ENCODE measurements at regions not wholly inside any gene's neighbourhood (a gene's known extent, or its start where the extent isn't known, plus 50 kb on each side); places are given as distances from the start of the nearest gene placed in this dataset.

DNA sequence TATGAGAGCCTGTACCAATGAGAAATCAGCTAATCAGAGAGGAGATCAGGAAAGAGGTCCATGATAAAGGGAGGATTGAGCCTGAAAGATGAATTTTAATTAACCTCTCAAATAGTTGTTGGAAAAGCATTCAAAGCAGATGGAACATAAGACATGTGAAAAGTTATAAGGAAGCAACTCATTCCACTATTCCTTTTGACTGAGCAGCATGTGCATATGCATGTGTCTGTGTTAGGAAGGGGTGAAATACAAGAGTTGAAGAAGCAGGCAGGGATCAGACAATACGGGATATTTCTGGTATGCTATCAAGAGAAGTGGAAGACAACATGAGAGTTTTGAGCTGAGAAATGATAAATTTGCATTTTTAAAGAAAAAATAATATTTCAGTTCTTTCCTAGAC, 624.8 kb upstream of the PTCHD4 start:
- no peak overlapping the region for H3K9ac ChIP-seq (ENCODE audit: control insufficient read depth, insufficient read depth, low read length)
- ChIA-PET CTCF (no interaction called here), POLR2A (no interaction called here), SMC1A (ENCODE audit: uncharacterized antibody, unreplicated experiment) (no interaction called here), RAD21 (ENCODE audit: unreplicated experiment) (no interaction called here)
- ATAC-seq (no peak), FAIRE-seq (no peak), DNase-seq (ENCODE audit: low read depth, low spot score) (no peak)
- H3K9me3 ChIP-seq (replicated peaks; ENCODE audit: control insufficient read depth, insufficient read depth, low read length) = no peaks in the 10 kb centered on the region
- H3K27me3 ChIP-seq (replicated peaks in 1 of 2; ENCODE audit: control insufficient read depth in 2 of 2, insufficient read depth in 2 of 2, low read length in 1 of 2) = no peaks in the 10 kb centered on the region
- TF ChIP-seq RFX5 (IDR thresholded peaks at IDR 0.05; ENCODE audit: low read depth, low read length) (no peak), HDGF (IDR thresholded peaks at IDR 0.05) (no peak), LARP7 (IDR thresholded peaks at IDR 0.05) (no peak), MTA3 (IDR thresholded peaks at IDR 0.05; ENCODE audit: borderline replicate concordance, low read length) (no peak), RB1 (IDR thresholded peaks at IDR 0.05; ENCODE audit: borderline replicate concordance) (no peak), PAX8 (IDR thresholded peaks at IDR 0.05) (no peak), EED (IDR thresholded peaks at IDR 0.05; ENCODE audit: low read depth) (no peak), BRCA1 (IDR thresholded peaks at IDR 0.05; ENCODE audit: low read depth, low read length) (no peak), SREBF1 (IDR thresholded peaks at IDR 0.05; ENCODE audit: low read length) (no peak)
- TF ChIP-seq, protein P1, sequence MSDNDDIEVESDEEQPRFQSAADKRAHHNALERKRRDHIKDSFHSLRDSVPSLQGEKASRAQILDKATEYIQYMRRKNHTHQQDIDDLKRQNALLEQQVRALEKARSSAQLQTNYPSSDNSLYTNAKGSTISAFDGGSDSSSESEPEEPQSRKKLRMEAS (IDR thresholded peaks at IDR 0.05; ENCODE audit: low read depth, low read length) = no peak
- intact Hi-C loops (cut with micrococcal nuclease; ENCODE audit: unreplicated experiment) (no loop called here), in situ Hi-C loops (cut with MboI) (no loop called here)
- H4K20me1 ChIP-seq (ENCODE audit: control insufficient read depth, insufficient read depth) = no peaks in the 10 kb centered on the region
- H3K27ac ChIP-seq (ENCODE audit: control insufficient read depth, insufficient read depth) = no peak overlapping the region
- H2AFZ ChIP-seq (ENCODE audit: control insufficient read depth, low read depth, low read length) = no peak overlapping the region
- 23% methylated on average over 1 of the region's 1 CpG for WGBS (ENCODE audit: insufficient coverage, insufficient replicate concordance, low lambda C conversion rate, missing lambda C conversion rate)
- BruUV-seq (replicated peaks) = no TSS peak
- no peak overlapping the region for H3K4me3 ChIP-seq
- H3K79me2 ChIP-seq (ENCODE audit: control insufficient read depth, insufficient read depth, low read length) = no peaks in the 10 kb centered on the region
- no peaks in the 10 kb centered on the region for H3K4me1 ChIP-seq (ENCODE audit: control insufficient read depth, insufficient read depth, low read length)
- H3K36me3 ChIP-seq (ENCODE audit: control insufficient read depth in 2 of 2, insufficient read depth in 2 of 2, low read length in 1 of 2) = no peaks in the 10 kb centered on the region
- H3K4me2 ChIP-seq (ENCODE audit: control insufficient read depth, insufficient read depth) = no peak overlapping the region

DNA sequence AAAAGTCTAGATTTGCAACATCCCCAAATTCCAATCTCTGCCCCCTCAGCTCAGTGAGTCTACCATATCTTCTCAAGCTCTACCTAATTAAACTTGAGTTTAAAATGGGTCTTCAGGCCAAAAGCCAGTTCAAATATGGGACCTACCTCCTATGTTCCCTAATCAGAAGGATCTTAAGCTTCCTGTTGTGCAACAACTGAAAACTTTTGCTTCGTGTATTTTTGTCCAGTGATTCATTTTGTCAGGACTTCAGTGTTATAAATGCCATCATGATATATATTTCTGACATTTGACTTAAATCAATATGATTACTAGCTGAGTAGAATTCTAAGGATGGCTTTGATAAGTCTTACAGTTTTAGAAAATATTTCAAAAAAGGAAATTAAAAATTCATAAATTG, 622.6 kb upstream of the PTCHD4 start:
- FAIRE-seq (no peak), DNase-seq (ENCODE audit: low read depth, low spot score) (no peak), ATAC-seq (no peak)
- Histone ChIP-seq H3K4me1 (ENCODE audit: control insufficient read depth, insufficient read depth, low read length) (no peaks in the 10 kb centered on the region), H2AFZ (ENCODE audit: control insufficient read depth, low read depth, low read length) (no peak overlapping the region), H3K36me3 (ENCODE audit: control insufficient read depth in 2 of 2, insufficient read depth in 2 of 2, low read length in 1 of 2) (no peaks in the 10 kb centered on the region), H3K4me2 (ENCODE audit: control insufficient read depth, insufficient read depth) (no peak overlapping the region), H3K27me3 (replicated peaks in 1 of 2; ENCODE audit: control insufficient read depth in 2 of 2, insufficient read depth in 2 of 2, low read length in 1 of 2) (no peaks in the 10 kb centered on the region), H3K9me3 (replicated peaks; ENCODE audit: control insufficient read depth, insufficient read depth, low read length) (no peaks in the 10 kb centered on the region), H3K9ac (ENCODE audit: control insufficient read depth, insufficient read depth, low read length) (no peak overlapping the region), H3K4me3 (no peak overlapping the region), H3K27ac (ENCODE audit: control insufficient read depth, insufficient read depth) (no peak overlapping the region), H3K79me2 (ENCODE audit: control insufficient read depth, insufficient read depth, low read length) (no peaks in the 10 kb centered on the region), H4K20me1 (ENCODE audit: control insufficient read depth, insufficient read depth) (no peaks in the 10 kb centered on the region)
- in situ Hi-C loops (cut with MboI) (no loop called here), intact Hi-C loops (cut with micrococcal nuclease; ENCODE audit: unreplicated experiment) (no loop called here)
- SMC1A ChIA-PET (ENCODE audit: uncharacterized antibody, unreplicated experiment) = no interaction called here
- CTCF ChIA-PET = no interaction called here
- no TSS peak for BruUV-seq (replicated peaks)
- POLR2A ChIA-PET = no interaction called here
- WGBS (ENCODE audit: insufficient coverage, insufficient replicate concordance, low lambda C conversion rate, missing lambda C conversion rate) = 0% methylated on average over 1 of the region's 1 CpG
- RAD21 ChIA-PET (ENCODE audit: unreplicated experiment) = no interaction called here
- TF ChIP-seq ZNF384 (IDR thresholded peaks at IDR 0.05; ENCODE audit: borderline replicate concordance, low read depth, low read length) (no peak), ZBED1 (IDR thresholded peaks at IDR 0.05; ENCODE audit: borderline replicate concordance) (no peak), MEF2A (IDR thresholded peaks at IDR 0.05; ENCODE audit: insufficient read depth, low read depth, low read length) (no peak), CHD2 (IDR thresholded peaks at IDR 0.05; ENCODE audit: borderline replicate concordance, low read depth, low read length) (no peak), POLR2AphosphoS2 (IDR thresholded peaks at IDR 0.05; ENCODE audit: low read depth, low read length) (no peak), CEBPB (IDR thresholded peaks at IDR 0.05; ENCODE audit: borderline replicate concordance in 1 of 2, low read depth in 2 of 2, low read length in 2 of 2) (no peak), BMI1 (IDR thresholded peaks at IDR 0.05; ENCODE audit: borderline replicate concordance) (no peak)
- TF ChIP-seq, protein P2, sequence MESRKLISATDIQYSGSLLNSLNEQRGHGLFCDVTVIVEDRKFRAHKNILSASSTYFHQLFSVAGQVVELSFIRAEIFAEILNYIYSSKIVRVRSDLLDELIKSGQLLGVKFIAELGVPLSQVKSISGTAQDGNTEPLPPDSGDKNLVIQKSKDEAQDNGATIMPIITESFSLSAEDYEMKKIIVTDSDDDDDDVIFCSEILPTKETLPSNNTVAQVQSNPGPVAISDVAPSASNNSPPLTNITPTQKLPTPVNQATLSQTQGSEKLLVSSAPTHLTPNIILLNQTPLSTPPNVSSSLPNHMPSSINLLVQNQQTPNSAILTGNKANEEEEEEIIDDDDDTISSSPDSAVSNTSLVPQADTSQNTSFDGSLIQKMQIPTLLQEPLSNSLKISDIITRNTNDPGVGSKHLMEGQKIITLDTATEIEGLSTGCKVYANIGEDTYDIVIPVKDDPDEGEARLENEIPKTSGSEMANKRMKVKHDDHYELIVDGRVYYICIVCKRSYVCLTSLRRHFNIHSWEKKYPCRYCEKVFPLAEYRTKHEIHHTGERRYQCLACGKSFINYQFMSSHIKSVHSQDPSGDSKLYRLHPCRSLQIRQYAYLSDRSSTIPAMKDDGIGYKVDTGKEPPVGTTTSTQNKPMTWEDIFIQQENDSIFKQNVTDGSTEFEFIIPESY (IDR thresholded peaks at IDR 0.05) = no peak

All from GM12878 (cell line).